GM12864 (cell line): ENCODE measurements at regions not wholly inside any gene's neighbourhood (a gene's known extent, or its start where the extent isn't known, plus 50 kb on each side); places are given as distances from the start of the nearest gene placed in this dataset.
"Not testable (repeated sequence)": the region's sequence is repeated elsewhere in the genome, so short reads cannot be mapped to it uniquely, and the experiment has no call there.

Source experiments
- DNase-seq: peaks from one replicate; pipeline ENCODE4 v3.0.0-alpha.2; 2011; ENCODE audit warnings: low read depth
- H3K4me3 ChIP-seq: 2 replicates; pipeline ENCODE4 v1.5.1; 2011; ENCODE audit warnings: mild to moderate bottlenecking, low read depth, low read length, control low read depth
- CTCF ChIP-seq: IDR thresholded peaks from 2 replicates; pipeline ENCODE4 v1.5.1; 2011; ENCODE audit warnings: low read depth, mild to moderate bottlenecking, moderate library complexity, low read length, control low read depth, inconsistent platforms; ENCODE audit errors: missing control alignments

- H3K4me3 ChIP-seq: no peak overlapping the region
- TF ChIP-seq CTCF: no peak
- DNase-seq: no peak
These were observed 116.4 kb upstream of the RBMS1 start for GRCh38 chr2:160610041-160610440.

DNA sequence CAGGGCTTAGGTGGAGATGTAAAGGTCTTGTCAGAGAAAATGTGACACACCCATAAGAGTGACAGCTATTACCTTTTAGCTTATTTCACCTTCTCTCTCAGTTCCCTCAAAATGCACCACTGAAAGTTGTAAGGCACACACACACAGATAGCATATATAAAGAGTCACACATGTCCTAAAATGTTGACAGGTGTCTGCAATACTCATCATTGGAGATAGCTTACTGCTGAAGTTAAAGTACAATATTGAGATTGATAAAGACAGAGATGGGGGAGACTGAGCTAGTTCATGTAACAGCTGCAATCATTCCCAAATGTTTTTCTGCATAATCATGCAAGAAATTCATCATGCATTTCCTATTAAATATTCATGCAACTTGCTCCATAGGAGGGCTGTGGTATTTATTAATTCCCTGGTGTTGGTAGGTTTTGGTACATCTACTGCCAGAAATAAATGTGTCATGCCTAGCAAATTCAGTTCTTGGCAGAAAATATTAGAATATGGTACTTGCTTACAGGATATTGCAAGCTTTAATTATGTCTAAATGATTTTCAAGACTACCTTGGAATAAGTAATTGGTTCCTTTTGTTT, 118.8 kb upstream of the RBMS1 start:
- no peak for TF ChIP-seq CTCF
- no peak overlapping the region for H3K4me3 ChIP-seq
- no peak for DNase-seq

- DNase-seq: no peak
These were observed 120.0 kb upstream of the RBMS1 start for GRCh38 chr2:160613466-160614153.

GRCh38 chr2:160614391-160614790, 120.8 kb upstream of the RBMS1 start:
- DNase-seq: no peak
- TF ChIP-seq CTCF: no peak
- H3K4me3 ChIP-seq: no peak overlapping the region

More at GRCh38 chr2:160613466-160614153, 120.0 kb upstream of the RBMS1 start:
- TF ChIP-seq CTCF: no peak
- H3K4me3 ChIP-seq: no peak overlapping the region

DNA sequence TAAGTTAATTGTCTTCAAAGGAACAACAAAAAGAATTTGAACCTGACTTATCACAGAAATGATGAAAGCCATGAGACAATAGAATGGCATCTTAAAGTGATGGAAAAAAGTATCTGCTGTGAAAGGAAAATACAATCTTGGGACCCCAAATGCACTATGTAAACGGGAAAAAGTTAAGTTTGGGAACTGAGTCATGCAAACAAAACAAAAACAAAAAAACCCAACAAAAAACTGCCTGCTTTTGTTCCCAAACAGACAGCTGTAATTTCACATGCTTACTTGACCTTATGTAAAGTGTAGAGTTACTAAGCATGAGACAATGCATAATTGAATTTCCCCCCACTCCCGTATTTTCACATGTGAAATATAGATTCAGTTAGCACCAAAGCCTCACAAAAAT, 122.1 kb upstream of the RBMS1 start:
- no peak for DNase-seq
- TF ChIP-seq CTCF: no peak
- no peak overlapping the region for H3K4me3 ChIP-seq

DNA sequence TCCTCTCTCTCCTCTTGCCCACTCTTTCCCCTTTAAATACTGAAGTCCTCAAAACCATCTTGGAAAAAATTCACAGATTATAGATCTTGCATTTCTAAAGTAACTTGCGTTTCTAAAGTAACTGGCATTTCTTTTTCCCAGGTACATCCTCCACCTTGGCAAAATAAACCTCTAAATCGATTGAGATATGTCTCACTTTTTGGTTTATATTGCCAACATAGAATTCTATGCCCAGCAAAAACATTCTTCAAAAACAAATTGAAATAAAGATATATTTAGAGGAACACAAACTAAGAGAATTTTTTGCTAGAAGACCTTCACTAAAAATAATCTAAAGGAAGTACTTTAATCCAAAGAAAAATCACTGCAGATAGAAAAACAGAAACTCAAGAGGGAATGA, 122.5 kb upstream of the RBMS1 start:
- no peak for TF ChIP-seq CTCF
- no peak overlapping the region for H3K4me3 ChIP-seq
- no peak for DNase-seq

DNA sequence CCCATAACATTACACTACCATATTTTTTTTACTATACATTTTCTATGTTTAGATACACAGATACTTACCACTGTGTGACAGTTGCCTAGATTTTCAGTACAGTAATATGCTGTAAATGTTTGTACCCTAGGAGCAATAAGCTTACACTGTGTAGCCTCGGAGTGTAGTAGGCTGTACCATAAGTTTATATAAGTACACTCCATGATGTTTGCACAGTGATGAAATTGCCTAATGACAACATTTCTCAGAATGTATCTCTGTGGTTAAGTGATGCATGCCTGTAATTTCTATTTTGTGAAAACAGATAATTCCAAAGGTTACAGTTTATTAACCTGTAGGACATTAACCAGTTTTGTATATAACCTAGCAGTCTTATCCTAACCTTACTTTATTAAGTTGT, 128.1 kb upstream of the RBMS1 start:
- DNase-seq: no peak
- H3K4me3 ChIP-seq: no peak overlapping the region
- TF ChIP-seq CTCF: no peak

DNA sequence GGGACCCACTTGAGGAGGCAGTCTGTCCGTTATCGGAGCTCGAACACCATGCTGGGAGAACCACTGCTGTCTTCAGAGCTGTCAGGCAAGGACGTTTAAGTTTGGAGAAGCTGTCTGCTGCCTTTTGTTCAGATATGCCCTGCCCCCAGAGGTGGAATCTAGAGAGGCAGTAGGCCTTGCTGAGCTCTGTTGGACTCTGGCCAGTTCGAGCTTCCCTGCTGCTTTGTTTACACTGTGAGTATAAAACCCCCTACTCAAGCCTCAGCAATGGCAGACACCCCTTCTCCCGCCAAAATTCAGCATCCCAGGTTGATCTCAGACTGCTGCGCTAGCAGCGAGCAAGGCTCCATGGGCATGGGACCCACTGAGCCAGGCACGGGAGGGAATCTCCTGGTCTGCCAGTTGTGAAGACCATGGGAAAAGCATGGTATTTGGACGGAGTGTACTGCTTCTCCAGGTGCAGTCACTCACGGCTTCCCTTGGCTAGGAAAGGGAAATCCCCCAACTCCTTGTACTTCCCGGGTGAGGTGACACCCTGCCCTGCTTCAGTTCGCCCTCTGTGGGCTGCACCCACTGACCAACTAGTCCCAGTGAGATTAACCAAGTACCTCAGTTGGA, 134.5 kb upstream of the RBMS1 start:
- not testable (repeated sequence) for H3K4me3 ChIP-seq, DNase-seq
